ENCODE measurements at regions not wholly inside any gene's neighbourhood (a gene's known extent, or its start where the extent isn't known, plus 50 kb on each side); places are given as distances from the start of the nearest gene placed in this dataset.

DNA sequence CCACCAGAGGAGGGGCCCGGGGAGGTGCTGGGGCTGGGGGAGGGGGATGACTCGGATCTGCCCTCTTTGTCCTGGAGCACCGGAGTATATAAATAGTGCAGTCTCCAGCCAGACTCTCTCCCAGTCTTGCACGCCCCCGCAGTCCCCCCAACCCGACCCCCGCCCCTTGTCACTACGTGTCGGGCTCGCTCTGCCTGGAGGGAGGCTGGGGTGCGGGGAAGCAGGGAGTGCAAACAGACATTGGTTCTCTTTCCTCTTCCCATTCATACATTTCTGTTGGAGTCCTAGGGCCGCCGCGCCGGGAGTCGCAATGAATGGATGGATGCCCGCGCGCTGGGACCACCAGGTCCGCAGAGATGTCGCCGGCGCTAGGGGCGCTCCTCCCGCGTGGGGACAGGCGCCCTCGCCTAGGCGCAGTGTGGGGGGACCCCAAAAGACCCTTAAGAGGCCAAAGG lies 179.3 kb downstream of the TBXT start:
- H3K27ac ChIP-seq (ENCODE audit: insufficient read depth, low read length), result peak overlapping the region; percentile 60
- H4K20me1 ChIP-seq (ENCODE audit: insufficient read depth, low read length), result peaks cover 3% of the 10 kb centered on the region; the same call in 1 of the 2 replicates
- H3K23ac ChIP-seq (ENCODE audit: low read depth, low read length), result no peak overlapping the region
- H3K14ac ChIP-seq (replicated peaks; ENCODE audit: low read depth, low read length), result no peak overlapping the region
- H3K4me1 ChIP-seq (ENCODE audit: control insufficient read depth, insufficient read depth, low read length), result peaks cover 10% of the 10 kb centered on the region
- H2BK120ac ChIP-seq (ENCODE audit: low read depth, low read length), result no peak overlapping the region
- peaks cover 3% of the 10 kb centered on the region; the same call in 1 of the 2 replicates for H3K36me3 ChIP-seq (ENCODE audit: control insufficient read depth, insufficient read depth, low read length)
- no peak overlapping the region; the same call in 1 of the 2 replicates for H2AK5ac ChIP-seq (ENCODE audit: low read depth, low read length)
- H4K8ac ChIP-seq (ENCODE audit: low read depth in 2 of 2, low read length in 2 of 2), result peak overlapping the region; percentile 15 to 88; a peak in 3 of 4 replicates
- no peak overlapping the region for H3K4ac ChIP-seq (ENCODE audit: low read depth, low read length)
- no TSS peak for BruUV-seq (replicated peaks)
- no peak overlapping the region for H2BK15ac ChIP-seq (ENCODE audit: low read depth, low read length)
- intact Hi-C loops (cut with micrococcal nuclease) (loop anchor here (1.0 to 5.0 kb wide), 4 partner anchors 18 to 110 kb away; no protein-coding TSS in a partner anchor), in situ Hi-C loops (cut with MboI; ENCODE audit: low sequenced_read_pairs) (loop anchor here (5.0 kb wide), 1 partner anchor 109 kb away; no protein-coding TSS in a partner anchor), dilution Hi-C loops (cut with HindIII; ENCODE audit: low sequenced_read_pairs, unreplicated experiment) (no loop called here)
- ATAC-seq (ENCODE audit: low read depth), result peak; percentile 52; the same call in 1 of the 2 replicates
- CTCF ChIA-PET, result no interaction called here
- peaks cover 0 to 12% of the 10 kb centered on the region in 2 experiments; a peak in 1 of 4 replicates for H3K79me1 ChIP-seq (ENCODE audit: low read depth in 1 of 2, low read length in 2 of 2)
- DNase-seq, result no peak
- H2BK20ac ChIP-seq (ENCODE audit: low read depth, low read length), result no peak overlapping the region
- no peaks in the 10 kb centered on the region for H3K9me3 ChIP-seq (ENCODE audit: control insufficient read depth, insufficient read depth, low read length)
- H3K4me3 ChIP-seq (ENCODE audit: insufficient read depth, low read depth, low read length), result peak overlapping the region; percentile 58
- peak overlapping the region; percentile 88 for H4K5ac ChIP-seq (ENCODE audit: low read depth, low read length)
- H3K9ac ChIP-seq (ENCODE audit: low read depth, low read length), result peak overlapping the region; percentile 71
- H3K18ac ChIP-seq (ENCODE audit: low read depth, low read length), result peak overlapping the region; percentile 94
- WGBS, 2 experiments (ENCODE audit: extremely low coverage in 2 of 2, insufficient read length in 1 of 2), result 3% methylated on average over 8 of the region's 29 CpGs; no CpG with 5 or more reads in 1 of the 2 experiments
- H2AK9ac ChIP-seq (replicated peaks; ENCODE audit: low read depth, low read length, poor library complexity), result no peak overlapping the region
- H3K56ac ChIP-seq (ENCODE audit: extremely low read depth, insufficient read depth, low read length), result no peak overlapping the region; the same call in 1 of the 2 replicates
- POLR2A ChIA-PET (ENCODE audit: unreplicated experiment), result no interaction called here
- no peak for TF ChIP-seq RFX5 (IDR thresholded peaks at IDR 0.05; ENCODE audit: low read depth, low read length)
- peak; percentile 35; the same call in 1 of the 2 replicates for TF ChIP-seq POLR2A (IDR thresholded peaks at IDR 0.05; ENCODE audit: low read depth, low read length)
- 0 out of 2 replicates have a peak, but pooled peaks have one; percentile 30 for TF ChIP-seq CHD1 (IDR thresholded peaks at IDR 0.05; ENCODE audit: low read depth, low read length)
- peak overlapping the region; percentile 94 for H3K4me2 ChIP-seq (ENCODE audit: low read depth, low read length)
- H4K91ac ChIP-seq (ENCODE audit: insufficient read depth, low read depth, low read length), result peak overlapping the region; percentile 79; the same call in 1 of the 2 replicates
- peak overlapping the region; percentile 54 for H2BK5ac ChIP-seq (ENCODE audit: low read depth, low read length, poor library complexity, severe bottlenecking)
- no peaks in the 10 kb centered on the region for H3K9me1 ChIP-seq (ENCODE audit: insufficient read depth, low read length)
- peak overlapping the region; percentile 93 for H2AFZ ChIP-seq (replicated peaks; ENCODE audit: low read length, poor library complexity)
- H3K27me3 ChIP-seq (ENCODE audit: control insufficient read depth, insufficient read depth, low read length), result no peaks in the 10 kb centered on the region
